ENCODE measurements at regions not wholly inside any gene's neighbourhood (a gene's known extent, or its start where the extent isn't known, plus 50 kb on each side); places are given as distances from the start of the nearest gene placed in this dataset.
"Not testable (repeated sequence)": the region's sequence is repeated elsewhere in the genome, so short reads cannot be mapped to it uniquely, and the experiment has no call there.

DNA sequence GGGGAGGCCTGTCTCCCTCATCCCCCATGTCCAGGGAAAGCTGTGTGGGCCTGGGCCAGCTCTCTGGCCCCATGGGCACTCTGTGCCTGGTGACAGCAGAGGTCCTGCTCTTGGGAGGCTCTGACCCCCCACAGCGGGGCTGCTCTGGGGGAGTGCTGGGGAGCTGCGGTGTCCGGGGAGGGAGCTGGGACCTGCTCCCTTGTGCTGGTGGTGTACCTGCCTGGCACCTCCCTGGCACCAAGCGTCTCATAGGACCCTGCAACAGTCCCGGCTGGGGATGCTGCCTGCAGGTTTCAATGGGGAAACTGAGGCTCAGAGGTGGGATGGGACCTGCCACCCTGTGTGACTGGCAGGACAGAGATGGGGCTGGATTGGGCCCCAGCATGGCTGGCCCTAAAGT, 111.3 kb downstream of the KIF26A start:
- DNase-seq (ENCODE audit: low read depth in 2 of 2), result no peak

DNA sequence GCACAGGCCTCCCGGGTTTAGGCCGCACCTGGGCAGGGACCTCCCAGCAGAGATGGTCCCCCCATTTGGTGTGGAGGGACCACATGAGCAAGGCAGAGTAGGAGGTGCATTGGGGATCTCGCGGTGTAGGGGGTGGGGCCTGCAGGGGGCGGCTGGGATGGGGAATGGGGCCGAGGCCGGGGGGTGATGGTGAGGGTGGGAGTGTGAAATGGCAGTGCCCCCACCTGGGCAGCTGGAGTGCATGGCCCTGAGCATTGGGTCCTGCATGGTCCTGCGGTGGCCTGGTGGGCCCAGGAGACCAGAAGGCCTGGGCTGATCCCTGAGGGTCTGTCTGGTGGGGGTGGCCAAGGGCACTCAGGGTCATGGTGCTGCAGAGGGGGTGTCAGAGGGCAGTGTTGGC, 111.8 kb downstream of the KIF26A start:
- no peak for DNase-seq (ENCODE audit: low read depth in 2 of 2)

DNA sequence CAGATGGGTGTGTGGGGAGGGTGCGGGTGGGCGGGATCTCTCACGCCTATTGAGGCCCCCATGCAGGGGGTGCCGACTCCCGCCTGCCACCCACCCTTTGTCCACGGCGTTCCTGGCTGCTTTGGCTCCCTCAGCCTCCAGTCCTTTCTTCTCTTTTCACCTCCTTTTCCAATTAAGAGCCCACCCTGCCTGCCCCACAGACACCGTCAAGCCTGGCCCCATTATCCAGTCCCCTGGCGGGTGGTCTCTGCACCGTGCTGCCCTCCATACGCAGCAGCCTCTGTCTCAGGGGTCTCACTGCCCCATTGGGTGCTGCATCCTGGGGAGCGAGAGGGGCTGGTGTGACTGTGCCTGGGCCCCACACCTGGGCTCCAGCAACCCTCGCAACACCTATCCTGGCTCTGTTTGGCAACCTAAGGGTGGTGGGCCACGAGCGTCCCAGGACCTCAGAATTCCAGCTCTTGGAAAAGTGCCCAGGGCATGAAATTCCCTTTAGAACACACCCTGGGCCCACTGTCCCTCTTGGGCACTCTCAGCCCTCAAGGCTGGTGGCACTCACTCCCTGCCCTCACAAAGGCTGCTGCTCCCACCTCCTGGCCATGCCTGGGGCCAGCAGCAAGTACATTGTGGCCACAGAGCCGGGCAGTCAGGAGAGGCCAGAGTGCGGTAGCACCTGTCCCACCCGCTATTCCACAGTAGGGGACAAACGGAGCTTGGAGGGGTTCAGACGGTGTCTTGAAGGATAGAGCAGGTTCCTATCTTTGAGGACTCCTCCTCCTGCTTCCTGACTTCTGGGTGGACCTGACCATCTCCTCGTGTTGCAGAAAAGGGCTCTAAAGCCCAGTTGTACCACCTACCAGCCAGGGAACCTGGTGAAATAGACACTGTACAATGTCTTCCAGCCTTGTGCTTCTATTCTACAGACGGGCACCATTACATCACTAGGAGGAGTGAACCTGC, 114.1 kb downstream of the KIF26A start:
- DNase-seq (ENCODE audit: low read depth in 2 of 2), result no peak

DNA sequence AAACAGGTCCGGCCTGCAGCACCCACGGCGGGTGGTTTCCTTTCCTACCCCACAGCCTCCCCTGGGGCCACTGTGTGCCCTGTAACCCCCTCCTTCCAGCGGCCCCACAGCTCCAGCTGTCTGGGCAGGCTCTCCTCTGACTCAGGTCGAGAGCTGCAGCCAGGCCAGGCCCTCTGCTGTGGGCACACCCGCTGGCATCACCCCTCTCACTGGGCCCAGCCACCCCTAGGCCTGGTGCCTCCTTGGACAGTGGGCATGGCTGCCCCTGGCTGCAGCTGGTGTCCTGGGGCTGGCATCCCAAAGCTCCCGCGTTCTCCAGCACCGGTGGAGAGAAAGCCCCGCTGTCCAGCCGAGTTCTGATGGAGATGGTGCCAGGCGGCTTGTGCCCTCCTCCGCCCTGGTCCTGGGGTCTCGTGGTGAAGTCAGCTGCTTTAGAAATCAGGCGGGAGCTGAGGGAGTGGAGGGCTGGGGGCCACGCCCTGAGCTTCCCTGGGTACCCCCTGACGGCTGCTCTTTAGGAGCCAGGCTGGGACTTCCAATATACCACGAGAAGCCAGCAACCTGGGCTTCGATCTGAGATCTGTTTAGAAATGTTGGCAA, 114.9 kb downstream of the KIF26A start:
- DNase-seq (ENCODE audit: low read depth in 2 of 2), result no peak

DNA sequence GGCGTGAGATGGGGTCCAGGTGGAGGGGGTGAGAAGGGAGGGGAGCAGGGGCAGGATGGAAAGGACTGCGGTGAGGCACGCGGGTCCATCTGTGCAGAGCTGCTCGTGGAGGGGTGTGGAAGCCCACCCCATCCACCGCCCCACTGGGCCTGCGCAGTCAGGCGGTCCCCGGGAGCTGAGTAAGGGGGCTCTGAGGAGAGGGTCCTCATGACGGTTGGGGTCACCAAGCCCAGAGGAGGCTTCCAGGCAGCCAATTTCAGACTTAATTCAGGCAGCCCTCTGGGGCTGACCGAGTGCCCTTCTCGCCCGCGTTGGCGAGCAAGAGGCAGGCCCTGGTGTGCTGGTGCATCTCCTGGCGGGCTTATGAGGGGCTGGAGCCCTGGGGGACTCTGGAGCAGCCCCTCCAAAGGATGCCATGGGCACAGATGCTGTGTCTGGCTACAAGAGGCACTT, 115.5 kb downstream of the KIF26A start:
- no peak for DNase-seq (ENCODE audit: low read depth in 2 of 2)

DNA sequence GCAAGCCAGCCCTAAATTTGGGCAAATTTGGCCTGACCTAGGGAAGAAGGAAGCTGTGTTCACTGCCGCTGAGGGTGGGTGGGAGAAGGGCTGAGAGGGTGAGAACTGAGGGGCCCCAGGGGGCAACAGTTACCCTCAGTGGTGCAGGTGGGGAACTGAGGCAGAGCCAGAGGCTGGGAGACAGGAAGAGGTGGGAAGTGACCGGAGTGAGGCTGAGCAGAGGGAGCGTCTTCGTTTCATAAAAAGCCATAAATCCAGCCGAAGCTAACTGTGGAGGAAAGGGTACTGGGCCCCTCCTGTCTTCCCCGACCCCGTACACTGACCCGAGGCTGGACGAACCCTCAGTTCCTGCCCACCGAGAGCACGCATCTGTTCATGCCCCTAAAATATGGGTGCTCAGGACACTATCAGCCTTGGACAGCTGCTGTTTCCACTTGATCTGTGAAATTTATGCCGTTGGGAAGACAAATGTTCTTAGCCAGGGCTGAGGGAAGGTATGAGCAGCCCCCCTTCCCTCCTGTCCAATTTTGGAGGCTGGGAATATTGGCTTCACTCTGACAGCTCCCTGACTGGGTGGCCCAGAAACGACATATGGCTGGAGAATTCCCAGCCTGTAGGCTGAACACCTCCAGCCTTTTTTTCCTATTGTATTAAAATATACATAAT, 116.5 kb downstream of the KIF26A start:
- no peak for DNase-seq (ENCODE audit: low read depth in 2 of 2)

DNA sequence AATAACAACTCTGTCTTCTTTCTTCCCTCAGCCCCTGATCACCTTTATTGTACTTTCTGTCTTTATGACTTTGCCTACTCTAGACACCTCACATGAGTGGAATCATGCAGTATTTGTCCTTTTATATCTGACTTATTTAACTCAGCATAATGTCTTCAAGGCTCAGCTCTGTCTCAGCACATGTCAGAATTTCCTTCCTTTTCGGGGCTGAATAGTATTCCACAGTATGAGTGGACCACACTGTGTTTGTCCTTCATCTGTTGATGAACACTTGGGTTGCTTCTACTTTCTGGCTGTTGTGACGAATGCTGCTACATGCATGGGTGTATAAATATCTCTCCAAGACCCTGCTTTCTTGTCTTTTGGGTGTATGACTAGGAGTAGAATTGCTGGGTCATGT, 117.6 kb downstream of the KIF26A start:
- no peak for DNase-seq (ENCODE audit: low read depth in 2 of 2)

DNA sequence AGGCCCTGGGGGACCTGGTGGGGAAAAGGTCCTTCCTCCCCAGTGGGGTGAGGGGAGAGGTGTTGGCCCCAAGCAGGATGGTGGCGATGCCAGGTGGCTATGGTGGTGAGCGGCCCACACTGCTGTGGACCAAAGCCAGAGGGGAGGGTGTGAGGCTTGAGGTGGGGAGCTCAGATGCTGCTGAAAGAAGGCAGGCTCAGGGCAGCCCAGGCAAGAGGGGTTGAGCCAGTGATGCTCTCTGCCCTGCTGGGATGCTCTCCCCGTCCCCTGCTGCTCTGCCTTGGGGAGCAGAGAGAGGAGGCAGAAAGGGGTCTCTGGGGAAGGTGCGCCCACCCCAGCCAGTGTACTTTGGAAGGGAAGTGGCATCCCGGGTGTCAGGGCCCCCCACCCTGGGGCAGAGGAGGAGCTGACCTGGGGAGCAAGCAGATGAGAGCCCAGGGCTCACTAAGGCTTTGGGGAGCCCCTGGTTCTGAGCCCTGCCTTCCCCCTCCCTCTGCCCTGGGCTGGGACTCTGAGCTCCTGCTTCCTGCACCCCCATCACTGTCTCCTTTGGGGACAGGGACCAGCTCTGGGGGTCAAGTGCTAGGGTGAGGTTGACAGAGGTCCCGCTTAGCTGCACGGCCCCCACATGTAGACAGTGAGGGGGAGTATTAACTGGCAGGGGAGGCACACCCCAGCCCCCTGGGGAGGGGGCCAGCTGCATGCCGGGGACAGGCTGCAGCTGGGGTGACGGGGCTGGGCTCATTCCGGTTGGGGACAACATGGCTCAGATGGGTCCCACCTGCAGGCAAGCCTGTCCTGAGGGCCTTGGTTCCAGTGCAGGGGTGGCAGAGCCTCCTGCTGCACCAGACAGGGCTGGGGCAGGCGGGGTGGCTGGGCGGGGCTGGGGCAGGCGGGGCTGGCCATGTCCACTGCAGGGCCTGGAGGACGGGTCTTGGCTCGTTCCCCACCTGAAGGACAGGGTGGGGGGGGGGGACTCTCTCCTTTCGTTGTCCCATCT, 124.4 kb downstream of the KIF26A start:
- DNase-seq (ENCODE audit: low read depth in 2 of 2), result no peak

DNA sequence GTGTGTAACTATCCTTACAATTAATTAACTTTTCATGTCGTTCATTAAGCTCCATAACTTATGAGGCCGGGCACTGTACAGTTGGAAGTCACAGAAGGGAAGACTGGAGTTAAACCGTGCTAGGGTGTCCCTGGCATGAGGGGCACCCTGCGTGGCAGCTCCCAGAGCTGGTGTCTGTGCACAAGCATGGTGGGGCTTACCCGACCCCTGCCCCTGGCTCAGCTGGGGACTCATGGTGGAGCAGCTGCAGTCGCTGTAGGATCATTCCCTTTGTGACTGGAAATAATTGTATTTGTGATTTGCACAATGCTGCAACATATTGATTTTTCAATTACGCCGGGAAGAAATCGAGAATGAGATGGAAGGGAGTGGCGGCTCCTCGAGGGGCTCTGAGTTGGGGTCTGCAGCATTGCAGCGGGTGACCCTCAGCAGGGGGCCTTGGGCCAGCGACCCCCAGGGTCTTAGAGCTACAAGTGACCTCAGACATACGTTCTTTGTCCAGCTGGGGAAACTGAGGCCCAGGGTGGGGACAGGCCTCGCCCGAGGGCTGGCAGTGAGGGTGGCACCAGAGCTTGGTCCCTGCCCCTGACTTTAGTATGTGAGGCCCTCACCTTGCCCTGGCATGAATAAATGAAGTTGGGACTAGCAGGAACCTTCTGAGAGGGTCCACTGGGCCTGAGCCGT, 125.4 kb downstream of the KIF26A start:
- no peak for DNase-seq (ENCODE audit: low read depth in 2 of 2)

DNA sequence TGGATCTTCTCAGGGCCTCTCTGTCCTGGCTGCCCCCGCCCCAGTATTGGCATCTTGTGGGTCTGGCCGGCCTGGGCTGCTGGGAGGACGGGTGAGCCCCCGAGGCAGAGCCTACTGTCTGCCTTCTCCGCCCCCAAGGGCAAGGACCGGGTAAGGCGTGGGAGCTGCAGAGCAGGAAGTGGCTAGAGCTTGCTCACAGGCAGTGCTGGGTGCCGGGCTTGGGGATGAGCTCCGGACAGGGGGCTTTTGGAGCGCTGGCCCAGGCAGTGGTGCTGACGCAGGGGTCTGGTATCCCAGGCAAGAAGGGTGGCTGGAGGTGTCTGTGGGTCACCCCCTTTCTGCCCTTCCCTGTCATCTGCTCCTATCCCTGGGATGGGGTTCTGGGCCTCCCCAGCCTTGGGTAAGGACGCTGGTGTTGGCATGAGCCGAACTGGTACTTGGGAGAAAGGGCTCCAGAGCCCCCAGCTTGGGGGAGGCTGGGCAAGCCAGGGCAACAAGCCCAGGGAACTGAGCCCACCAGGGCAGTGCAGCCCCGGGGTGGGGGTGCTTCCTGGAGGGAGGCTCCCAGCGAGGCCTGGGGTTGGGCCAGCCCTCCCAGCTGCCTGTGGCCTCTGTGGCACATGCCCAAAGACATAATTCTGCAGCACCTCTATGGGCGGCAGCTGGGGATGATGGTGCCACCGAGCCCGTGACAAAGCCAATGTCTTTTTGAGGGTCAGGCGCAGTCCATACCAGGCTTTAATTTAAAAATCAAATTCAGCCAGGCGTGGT, 126.3 kb downstream of the KIF26A start:
- no peak for DNase-seq (ENCODE audit: low read depth in 2 of 2)

DNA sequence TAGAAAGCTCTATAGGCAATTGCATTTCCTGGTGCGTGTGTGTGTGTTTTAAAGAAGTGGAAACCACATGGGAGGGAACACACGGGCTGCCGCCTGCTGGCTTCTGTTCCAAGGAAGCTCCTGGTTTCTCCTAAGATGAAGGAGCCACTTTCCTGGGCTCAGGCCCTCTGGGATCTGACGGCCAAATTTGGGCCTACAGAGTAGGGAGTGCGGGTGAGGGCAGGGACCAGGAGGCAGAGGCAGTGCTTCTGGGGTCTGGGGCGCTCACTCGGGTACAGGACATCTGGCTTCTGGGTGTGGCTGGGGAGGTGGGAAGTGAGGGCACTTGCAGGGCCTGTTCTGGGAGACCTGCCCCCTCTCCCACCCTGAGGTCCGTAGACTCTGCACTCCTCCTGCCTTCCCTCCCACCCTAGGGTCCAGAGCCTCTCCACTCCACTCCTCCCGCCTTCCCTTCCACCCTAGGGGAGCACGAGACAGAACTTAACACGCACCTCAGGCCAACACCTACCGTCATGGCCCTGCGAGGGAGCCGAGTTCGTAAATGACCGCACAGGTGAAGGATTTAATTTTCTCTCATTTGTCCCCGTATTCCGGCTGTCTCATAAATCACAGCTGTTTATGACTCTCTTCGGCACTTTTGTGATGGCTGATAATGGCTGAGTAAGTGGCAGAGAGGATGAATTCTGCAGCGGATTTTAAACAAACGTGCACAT, 127.7 kb downstream of the KIF26A start:
- no peak for DNase-seq (ENCODE audit: low read depth in 2 of 2)

DNA sequence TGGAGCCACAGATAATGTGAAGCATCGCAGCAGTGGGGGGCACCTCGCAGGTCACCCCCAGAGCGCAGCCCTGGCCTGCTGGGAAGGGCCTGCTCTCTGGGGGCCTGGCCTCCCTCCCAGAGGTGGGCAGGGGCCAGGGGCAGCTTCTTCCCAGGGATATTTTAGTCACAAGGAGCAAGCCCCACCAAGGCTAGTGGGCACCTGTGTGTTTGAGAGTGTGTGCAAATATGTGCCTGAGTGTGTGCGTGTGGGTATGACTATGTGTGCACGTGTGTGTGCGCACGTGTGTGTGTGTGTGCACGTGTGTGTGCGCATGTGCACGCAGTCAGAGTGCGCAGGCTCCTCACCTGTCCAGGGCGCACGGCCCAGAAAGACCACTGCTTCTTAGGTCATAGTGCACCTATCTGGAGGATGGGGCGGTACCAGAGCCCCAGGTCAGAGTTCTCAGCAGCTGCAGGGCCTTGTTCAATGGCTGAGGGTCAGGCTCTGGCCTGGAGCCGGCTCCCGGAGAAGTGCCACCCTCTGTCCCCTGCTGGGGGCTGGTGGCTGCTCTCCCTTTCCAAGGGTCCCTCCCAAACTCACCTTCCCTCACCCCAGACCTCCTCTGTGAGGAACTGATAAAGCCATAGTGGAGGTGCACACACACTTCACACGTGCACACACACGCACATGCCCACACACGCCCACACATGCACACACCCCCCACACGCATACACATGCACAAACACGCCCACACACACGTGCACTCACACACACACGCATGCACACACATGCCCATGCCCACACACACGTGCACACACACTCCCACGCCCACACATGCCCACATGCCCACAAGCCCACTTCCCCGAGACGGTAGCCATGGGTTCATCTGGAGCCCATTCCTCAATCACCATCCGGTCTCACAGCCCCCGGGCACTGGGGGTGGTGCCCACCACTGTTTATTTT, 128.5 kb downstream of the KIF26A start:
- DNase-seq (ENCODE audit: low read depth in 2 of 2), result no peak

DNA sequence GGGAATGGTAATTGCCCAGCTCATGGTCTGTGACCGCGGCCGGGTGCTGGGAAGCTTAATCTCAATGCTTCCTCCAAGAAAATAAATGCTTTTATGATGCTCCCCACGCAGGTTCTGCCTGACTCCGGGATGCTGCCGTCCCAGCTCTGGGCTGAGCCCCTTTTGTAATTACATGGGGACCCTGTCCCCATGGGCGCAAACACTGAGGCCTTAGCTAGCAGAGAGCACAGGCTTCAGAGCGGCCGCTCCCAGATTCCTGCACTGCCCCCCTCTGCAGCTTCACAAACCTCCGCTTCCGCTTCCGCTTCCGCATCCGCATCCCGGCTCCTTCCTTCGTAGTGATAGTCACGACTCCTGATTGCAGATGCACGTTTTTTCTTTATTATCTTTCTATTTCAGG, 129.5 kb downstream of the KIF26A start:
- DNase-seq (ENCODE audit: low read depth in 2 of 2), result no peak

DNA sequence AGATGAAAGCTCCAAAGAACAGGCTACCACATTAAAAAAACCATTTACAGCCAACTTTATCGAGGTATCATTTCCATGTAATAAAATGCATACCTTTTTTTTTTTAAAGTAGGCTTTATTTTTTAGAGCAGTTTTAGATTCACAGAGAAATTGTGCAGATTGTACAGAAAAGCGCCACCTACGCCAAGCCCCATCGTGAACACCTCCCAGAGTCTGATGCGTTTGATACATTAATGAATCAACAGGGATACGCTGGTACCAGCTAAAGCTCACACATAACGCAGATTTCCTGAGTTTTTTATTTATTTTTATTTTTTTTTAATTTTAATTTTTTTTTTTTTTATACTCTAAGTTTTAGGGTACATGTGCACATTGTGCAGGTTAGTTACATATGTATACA, 129.9 kb downstream of the KIF26A start:
- DNase-seq (ENCODE audit: low read depth in 2 of 2), result no peak

DNA sequence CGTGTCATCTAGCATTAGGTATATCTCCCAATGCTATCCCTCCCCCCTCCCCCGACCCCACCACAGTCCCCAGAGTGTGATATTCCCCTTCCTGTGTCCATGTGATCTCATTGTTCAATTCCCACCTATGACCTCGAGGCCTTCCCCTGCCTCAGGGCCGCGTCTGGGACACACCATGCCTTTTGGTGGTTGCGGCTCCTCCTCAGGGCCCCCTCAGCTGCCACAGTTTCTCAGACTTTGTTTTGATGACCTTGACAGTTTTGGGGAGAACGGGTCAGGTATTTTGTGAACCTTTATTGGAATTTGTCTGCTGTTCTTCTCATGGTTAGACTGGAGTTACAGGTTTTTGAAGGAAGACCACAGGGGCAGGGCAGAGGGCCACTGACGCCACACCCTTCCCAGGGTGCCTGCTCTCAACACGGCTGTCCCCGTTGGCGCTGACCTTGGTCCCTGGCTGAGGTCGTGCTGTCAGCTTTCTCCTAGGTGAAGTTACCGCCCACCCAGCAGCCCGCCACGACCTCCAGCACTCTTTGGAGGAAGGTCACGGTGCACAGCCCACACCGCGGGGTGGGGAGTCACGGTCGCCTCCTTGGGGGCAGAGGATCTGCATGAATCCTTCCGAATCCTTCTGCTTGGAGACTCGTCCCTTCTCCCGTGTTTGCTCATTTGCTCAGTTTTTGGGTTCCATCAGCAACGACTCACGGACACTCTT, 130.5 kb downstream of the KIF26A start:
- no peak for DNase-seq (ENCODE audit: low read depth in 2 of 2)

DNA sequence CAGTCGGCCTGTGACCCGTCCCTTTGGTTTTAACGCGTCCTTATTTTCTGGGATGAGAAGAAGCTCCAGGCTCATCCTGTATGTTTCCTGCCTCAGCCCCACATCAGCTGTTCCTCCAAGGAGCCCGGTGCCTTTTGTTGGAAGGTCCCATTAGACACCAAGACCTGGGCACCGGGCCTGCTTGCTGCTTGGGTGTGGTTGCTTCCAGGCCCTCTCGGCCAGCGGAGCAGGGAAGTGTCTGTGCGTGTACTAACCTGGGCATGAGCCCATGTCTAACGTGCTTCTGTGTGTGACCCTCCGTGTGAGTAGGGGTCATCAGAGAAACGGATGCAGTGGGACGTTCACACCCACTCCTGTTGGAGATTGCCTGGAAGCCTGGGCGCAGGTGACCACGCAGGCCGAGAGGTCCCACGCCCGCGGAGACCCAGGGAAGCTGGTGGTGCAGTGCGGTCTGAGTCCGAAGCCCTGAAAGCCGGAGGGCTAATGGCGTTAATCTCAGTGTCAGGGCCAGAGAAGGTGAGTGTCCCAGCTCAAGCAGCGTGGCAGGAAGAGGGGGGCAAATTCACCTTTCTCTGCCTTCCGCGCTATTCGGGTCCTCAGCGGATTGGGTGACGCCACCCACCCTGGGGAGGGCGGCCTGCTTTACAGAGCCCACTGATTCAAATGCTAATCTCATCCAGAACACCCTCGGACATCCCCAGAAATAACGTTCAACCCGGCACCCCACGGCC, 131.3 kb downstream of the KIF26A start:
- not testable (repeated sequence) for DNase-seq (ENCODE audit: low read depth in 2 of 2)

DNA sequence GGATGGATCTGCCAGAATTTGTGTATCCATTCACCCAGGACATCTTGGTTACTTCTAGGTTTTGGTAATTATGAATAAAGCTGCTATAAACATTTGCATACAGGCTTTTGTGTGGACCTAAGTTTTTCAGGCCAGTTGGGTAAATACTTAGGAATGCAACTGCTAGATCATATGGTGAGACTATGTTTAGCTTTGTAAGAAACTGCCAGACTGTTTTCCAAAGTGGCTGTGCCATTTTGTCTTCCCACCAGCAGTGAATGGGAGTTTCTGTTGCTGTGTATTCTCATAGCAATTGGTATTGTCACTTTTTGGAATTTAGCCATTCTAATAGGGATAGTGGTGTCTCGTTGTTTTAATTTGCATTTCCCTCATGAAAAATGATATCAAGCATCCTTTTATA, 133.0 kb downstream of the KIF26A start:
- no peak for DNase-seq (ENCODE audit: low read depth in 2 of 2)

All from stimulated activated CD4-positive, alpha-beta T cell treated with anti-CD3 and anti-CD28 coated beads, Interleukin-1b, Interleukin-23, amount 100 ng/mL, for 1 hour (primary cell).